K562 (cell line): ENCODE measurements at regions not wholly inside any gene's neighbourhood (a gene's known extent, or its start where the extent isn't known, plus 50 kb on each side); places are given as distances from the start of the nearest gene placed in this dataset.

Experiments
- ATAC-seq: fragments of 200-7000 bp; cut with Tn5 transposase; 3 replicates; pipeline ENCODE4 v1.9.1; 2020; ENCODE audit warnings: moderate library complexity
- BruUV-seq: library from RNA; stranded (reverse); fragments of 400-500 nt; replicated peaks from 2 replicates; lab custom pipeline; 2021; lab: Mats Ljungman, UMichigan
- CTCF ChIA-PET: fragments of 300-600 bp; formaldehyde crosslinking; extraction: SDS; loops from one replicate; lab custom pipeline; 2021; ENCODE audit warnings: low intra/inter-chr PET ratio; lab: Yijun Ruan, JAX
- POLR2A ChIA-PET: fragments of 300-600, 350-650 bp; sonication (Branson Sonifier 250); formaldehyde crosslinking; extraction: SDS; loops from one replicate; lab custom pipeline; 2021; ENCODE audit warnings: antibody characterized with exemption, inconsistent platforms; lab: Yijun Ruan, JAX
- DNase-seq, 4 experiments: peaks; one replicate each; pipeline versions ENCODE4 v3.0.0 to v3.0.0-alpha.2; 2011 to 2018; ENCODE audit warnings: low spot score in 3 of 4, mixed read lengths in 3 of 4; ENCODE audit errors: extremely low read depth in 1 of 4
- FAIRE-seq: peaks from 2 replicates; lab custom pipeline; 2011; peaks lifted over from hg19 to GRCh38; lab: Jason Lieb, UNC
- H2AFZ ChIP-seq: 2 replicates; pipeline ENCODE4 v1.6.0; 2011; ENCODE audit warnings: low read depth, low read length, control low read depth, inconsistent platforms
- H3K27ac ChIP-seq: fragments of 200-600 bp; 3 replicates; pipeline ENCODE4 v1.8.0; 2011; ENCODE audit warnings: low read depth, mild to moderate bottlenecking, control low read depth, inconsistent platforms, low read length, moderate library complexity, mixed read lengths; ENCODE audit errors: extremely low read depth
- H3K27me3 ChIP-seq, 2 experiments: fragments of 300-600 bp in 1 of 2; 2 replicates in 1 of 2; 3 replicates in 1 of 2; pipeline versions ENCODE4 v1.6.0 to v1.8.0; 2011; ENCODE audit warnings: inconsistent platforms in 2 of 2, low read length in 2 of 2, mild to moderate bottlenecking in 1 of 2, mixed read lengths in 1 of 2, moderate library complexity in 1 of 2; ENCODE audit not compliant: control insufficient read depth in 2 of 2, insufficient read depth in 2 of 2
- H3K36me3 ChIP-seq: fragments of 300-600 bp; 3 replicates; pipeline ENCODE4 v1.8.0; 2011; ENCODE audit warnings: mild to moderate bottlenecking, low read length, inconsistent platforms; ENCODE audit not compliant: control insufficient read depth, insufficient read depth
- H3K4me1 ChIP-seq, 2 experiments: fragments of 200-600 bp in 1 of 2; replicated peaks in 1 of 2; 2 replicates in 1 of 2; 3 replicates in 1 of 2; pipeline versions ENCODE4 v1.5.1 to v1.8.0; 2011; ENCODE audit warnings: inconsistent platforms in 2 of 2, low read length in 2 of 2, mild to moderate bottlenecking in 1 of 2, mixed read lengths in 1 of 2, moderate library complexity in 1 of 2; ENCODE audit not compliant: control insufficient read depth in 2 of 2, insufficient read depth in 2 of 2
- H3K4me2 ChIP-seq: 2 replicates; pipeline ENCODE4 v1.6.1; 2011; ENCODE audit warnings: low read length, control low read depth, inconsistent platforms, mixed read lengths; ENCODE audit not compliant: insufficient read depth
- H3K4me3 ChIP-seq: fragments of 200-600 bp; sonication (generic), shearing (Covaris generic); 2 replicates; pipeline ENCODE4 v1.5.1; 2016; ENCODE audit warnings: control low read depth, inconsistent platforms
- H3K79me2 ChIP-seq: fragments of 200-600 bp; 3 replicates; pipeline ENCODE4 v1.8.0; 2011; ENCODE audit warnings: low read length, inconsistent platforms; ENCODE audit not compliant: control insufficient read depth, insufficient read depth
- H3K9ac ChIP-seq, 2 experiments: 2 replicates each; pipeline versions ENCODE4 v1.6.0 to v1.6.1; 2011; ENCODE audit warnings: low read depth in 2 of 2, low read length in 2 of 2, control low read depth in 1 of 2, inconsistent platforms in 1 of 2, mild to moderate bottlenecking in 1 of 2, mixed read lengths in 1 of 2; ENCODE audit not compliant: insufficient read depth in 1 of 2
- H3K9me1 ChIP-seq: one replicate; pipeline ENCODE4 v1.6.0; 2011; ENCODE audit warnings: inconsistent platforms, mild to moderate bottlenecking, low read length, moderate library complexity; ENCODE audit not compliant: control insufficient read depth, insufficient read depth
- H3K9me3 ChIP-seq: replicated peaks from 2 replicates; pipeline ENCODE4 v1.5.1; 2011; ENCODE audit warnings: low read depth, low read length, inconsistent platforms; ENCODE audit not compliant: control insufficient read depth, insufficient read depth
- H4K20me1 ChIP-seq: replicated peaks from 2 replicates; pipeline ENCODE4 v1.6.1; 2011; ENCODE audit warnings: low read length, inconsistent platforms, mixed read lengths; ENCODE audit not compliant: control insufficient read depth, insufficient read depth
- CCAR2 ChIP-seq: fragments of 200-400 bp; formaldehyde crosslinking; IDR thresholded peaks from 2 replicates; pipeline ENCODE4 v1.6.1; 2017; ENCODE audit warnings: mild to moderate bottlenecking, low read depth, low read length
- NUFIP1 ChIP-seq: fragments of 450-650 bp; IDR thresholded peaks from 2 replicates; pipeline ENCODE4 v1.6.1; 2018; ENCODE audit not compliant: partially characterized antibody
- ZNF507 ChIP-seq: conservative IDR thresholded peaks from 2 replicates; pipeline ENCODE4 v1.6.1; 2017; ENCODE audit warnings: missing genetic modification characterization, missing compliant biosample characterization
- ZNF518B ChIP-seq: fragments of 250-450 bp; sonication (Bioruptor Pico); IDR thresholded peaks from 2 replicates; pipeline ENCODE4 v1.5.0; 2021; ENCODE audit warnings: mild to moderate bottlenecking, moderate library complexity
- WGBS: fragments of 100-300 bp; shearing (Covaris generic); methylation state at CpG from one replicate; pipeline ENCODE4 v1.1.6; 2016; ENCODE audit warnings: low coverage, mixed read lengths; ENCODE audit not compliant: insufficient coverage; ENCODE audit errors: missing lambda C conversion rate; 5-methylcytosine and 5-hydroxymethylcytosine counted together
- in situ Hi-C: fragments of 300-500 bp; cut with MboI; formaldehyde crosslinking; loops from 4 replicates; pipeline ENCODE4 v1.15.0; 2018; ENCODE audit warnings: inconsistent platforms, mixed read lengths
- intact Hi-C: fragments of 100-400 bp; cut with micrococcal nuclease; formaldehyde crosslinking; loops from 2 replicates; pipeline ENCODE4 v1.14.2; 2022
- TF ChIP-seq, protein P1 (sequence below): fragments of 450-650 bp; IDR thresholded peaks from 2 replicates; pipeline ENCODE4 v1.6.1; 2016; ENCODE audit warnings: antibody characterized with exemption

GRCh38 chr18:28736223-28736622, 559.3 kb upstream of the CDH2 start:
- no TSS peak for BruUV-seq
- H3K36me3 ChIP-seq = no peaks in the 10 kb centered on the region
- in situ Hi-C loops (no loop called here), intact Hi-C loops (no loop called here)
- no peaks in the 10 kb centered on the region for H3K79me2 ChIP-seq
- FAIRE-seq = no peak
- no peak overlapping the region for H3K4me2 ChIP-seq
- no peaks in the 10 kb centered on the region for H3K9me1 ChIP-seq
- H3K4me1 ChIP-seq = no peaks in the 10 kb centered on the region
- H3K9ac ChIP-seq = no peak overlapping the region
- ChIA-PET CTCF (no interaction called here), POLR2A (no interaction called here)
- no peak overlapping the region for H3K27ac ChIP-seq
- no peak for DNase-seq
- H3K9me3 ChIP-seq = no peaks in the 10 kb centered on the region
- H3K4me3 ChIP-seq = no peak overlapping the region
- no peaks in the 10 kb centered on the region for H3K27me3 ChIP-seq
- no peak overlapping the region for H2AFZ ChIP-seq
- ATAC-seq = no peak
- TF ChIP-seq ZNF507 (tag) = no peak
- TF ChIP-seq NUFIP1 = no peak
- TF ChIP-seq, protein P1, sequence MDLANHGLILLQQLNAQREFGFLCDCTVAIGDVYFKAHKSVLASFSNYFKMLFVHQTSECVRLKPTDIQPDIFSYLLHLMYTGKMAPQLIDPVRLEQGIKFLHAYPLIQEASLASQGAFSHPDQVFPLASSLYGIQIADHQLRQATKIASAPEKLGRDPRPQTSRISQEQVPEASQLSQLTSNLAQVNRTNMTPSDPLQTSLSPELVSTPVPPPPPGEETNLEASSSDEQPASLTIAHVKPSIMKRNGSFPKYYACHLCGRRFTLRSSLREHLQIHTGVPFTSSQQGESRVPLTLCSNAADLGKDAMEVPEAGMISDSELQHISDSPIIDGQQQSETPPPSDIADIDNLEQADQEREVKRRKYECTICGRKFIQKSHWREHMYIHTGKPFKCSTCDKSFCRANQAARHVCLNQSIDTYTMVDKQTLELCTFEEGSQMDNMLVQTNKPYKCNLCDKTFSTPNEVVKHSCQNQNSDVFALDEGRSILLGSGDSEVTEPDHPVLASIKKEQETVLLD = no peak
- TF ChIP-seq CCAR2 = no peak
- TF ChIP-seq ZNF518B (CRISPR knock-in tag) = no peak
- no peaks in the 10 kb centered on the region for H4K20me1 ChIP-seq
- WGBS = 8% methylated on average over 2 of the region's 2 CpGs
